IPS DF 19.7 (cell line): ENCODE measurements at regions not wholly inside any gene's neighbourhood (a gene's known extent, or its start where the extent isn't known, plus 50 kb on each side); places are given as distances from the start of the nearest gene placed in this dataset.

Source experiments
- DNase-seq: peaks from one replicate; pipeline ENCODE4 v3.0.0-alpha.2; 2013; ENCODE audit warnings: low read depth, low spot score

DNA sequence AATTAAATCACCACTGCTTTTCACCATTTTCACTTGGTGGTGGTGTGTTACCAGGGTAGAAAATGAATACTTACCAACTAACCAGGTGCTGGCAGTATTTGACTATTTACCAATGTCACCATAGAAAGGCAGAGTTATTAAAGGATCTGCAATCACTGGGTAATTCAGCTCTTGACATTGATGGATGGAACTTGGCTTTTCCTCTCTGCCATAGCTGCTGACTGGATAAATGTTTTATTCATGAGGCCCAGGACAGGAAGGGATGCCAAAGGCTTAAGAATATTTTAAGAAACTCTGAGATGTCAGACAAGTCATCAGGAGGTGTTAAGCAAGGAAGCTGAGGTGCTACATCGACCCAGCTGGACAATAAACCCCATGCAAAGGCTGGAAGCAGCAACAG is 495.5 kb upstream of the CFAP20DC start:
- DNase-seq = no peak

DNA sequence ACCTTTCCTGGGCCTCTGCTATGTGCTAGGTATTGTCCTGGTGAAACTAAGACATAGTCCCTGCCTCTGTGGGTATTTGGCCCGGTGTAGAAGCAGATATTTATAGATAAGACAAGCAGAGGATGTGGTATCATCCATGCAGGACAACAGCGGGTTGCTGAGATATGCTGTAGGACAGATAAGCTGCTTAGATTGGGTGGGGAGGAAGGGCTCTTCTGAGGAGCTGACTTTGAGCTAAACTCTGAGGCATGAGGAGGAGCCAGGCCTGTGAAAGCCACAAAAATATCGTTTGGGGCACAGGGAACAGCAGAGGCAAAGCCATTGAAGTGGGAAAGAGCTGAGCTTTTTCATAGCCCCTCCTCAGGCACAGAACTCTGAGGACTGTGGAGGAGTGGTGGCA is 492.5 kb upstream of the CFAP20DC start:
- no peak for DNase-seq

DNA sequence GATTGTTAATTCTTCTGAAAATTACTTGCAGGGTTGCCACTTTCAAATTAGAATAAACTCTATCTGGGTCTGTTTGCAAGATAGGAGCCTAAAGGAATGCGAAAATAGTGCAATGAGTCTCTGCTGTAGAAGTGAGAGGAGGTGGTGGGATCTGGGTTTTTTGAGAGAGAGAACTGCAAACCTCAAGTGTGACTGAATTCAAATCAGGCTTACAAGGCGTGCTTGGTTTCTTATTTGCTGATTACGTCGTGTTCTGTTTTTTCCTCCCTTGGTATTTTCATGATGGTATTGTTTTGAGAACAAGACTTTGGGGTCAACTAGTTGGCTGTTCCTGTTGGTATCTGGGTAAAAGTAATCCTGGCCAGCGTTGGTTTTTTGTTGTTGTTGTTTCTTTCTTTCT is 490.9 kb upstream of the CFAP20DC start:
- no peak for DNase-seq

DNA sequence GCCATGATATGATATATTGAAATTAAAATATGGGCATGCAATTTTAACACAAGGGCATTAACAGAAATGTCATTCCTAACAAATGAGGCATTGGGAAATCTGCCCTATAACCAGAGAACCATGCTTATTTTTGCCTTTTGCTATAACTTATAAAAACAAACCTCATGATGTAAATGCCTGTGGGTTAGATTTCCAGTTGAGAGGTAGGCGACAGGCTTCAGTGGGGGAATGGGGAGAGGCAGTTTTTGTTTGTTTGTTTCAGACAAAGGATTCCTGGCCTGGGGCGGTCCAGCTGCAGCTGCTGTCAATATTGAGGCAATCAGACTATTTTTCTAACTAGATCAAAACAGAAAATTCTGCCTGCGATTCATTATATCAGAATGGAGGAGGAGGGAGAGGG is 490.4 kb upstream of the CFAP20DC start:
- DNase-seq = no peak

DNA sequence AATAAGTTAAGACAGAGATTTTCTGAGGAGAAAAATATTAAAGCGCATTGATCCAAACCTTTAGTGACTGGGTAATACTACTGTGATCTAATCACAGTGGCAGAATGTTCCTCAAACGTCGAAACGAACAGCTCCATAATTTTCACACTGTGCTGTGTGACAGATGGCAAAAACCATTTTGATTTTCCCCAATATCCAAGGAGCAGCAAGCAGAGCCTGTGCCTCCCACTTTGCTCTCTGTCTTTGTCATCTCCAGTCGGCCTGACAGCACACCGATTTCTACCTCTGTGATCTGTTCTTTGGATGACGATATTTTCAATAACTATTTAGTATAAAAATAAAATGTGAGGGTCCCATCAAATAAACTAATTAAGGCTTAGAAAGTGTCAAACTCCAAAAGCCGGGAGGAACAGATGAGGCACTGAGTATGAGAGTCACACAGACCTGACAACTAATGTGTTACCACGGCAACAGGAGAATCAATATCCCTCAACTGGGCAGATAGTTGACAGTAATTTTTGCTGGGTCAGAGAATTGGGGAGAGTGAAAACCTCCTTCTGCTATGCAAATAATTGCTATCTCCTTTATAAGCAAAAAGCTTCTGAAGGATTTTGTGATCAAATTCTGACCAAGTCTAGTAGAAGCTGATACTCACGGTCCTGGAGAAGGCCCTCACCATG is 489.1 kb upstream of the CFAP20DC start:
- DNase-seq = no peak

DNA sequence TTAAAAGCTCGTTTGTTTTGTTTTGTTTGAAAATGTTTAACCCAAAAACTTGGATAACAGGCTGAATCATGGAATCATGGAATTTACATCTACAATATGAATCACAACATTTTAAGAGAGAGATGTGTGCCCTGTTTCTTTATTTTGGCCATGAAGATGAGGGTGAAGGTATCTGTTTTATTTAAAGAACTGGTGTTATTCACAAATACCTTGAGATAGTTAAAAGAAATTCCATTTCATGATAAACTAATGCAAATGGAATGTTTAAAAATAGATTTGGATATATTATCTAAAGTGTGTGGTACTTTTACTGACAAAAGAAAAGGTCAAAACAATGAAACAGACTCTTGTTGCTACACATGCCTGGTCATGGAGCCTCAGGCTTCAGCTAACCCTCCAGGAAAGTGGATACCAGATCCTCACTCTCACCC is 486.0 kb upstream of the CFAP20DC start:
- DNase-seq = no peak

DNA sequence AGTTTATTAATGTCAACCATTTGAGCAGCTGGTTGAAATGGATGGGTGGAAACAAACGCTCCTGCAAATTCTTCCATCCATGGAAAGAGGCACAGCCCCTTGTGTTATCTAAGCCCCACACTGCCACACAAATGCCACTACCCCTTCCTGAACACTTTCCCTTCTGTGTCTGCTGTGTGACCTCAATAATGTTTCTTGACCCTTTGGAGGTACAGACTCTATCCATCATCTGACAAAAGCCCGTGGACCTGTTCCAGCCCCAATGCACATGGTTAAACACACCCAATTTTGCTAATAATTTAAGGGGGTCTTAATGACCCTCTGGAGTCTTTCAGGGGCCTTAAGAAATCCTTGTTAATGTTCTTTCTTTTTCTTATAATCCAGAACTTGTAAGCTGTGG is 482.2 kb upstream of the CFAP20DC start:
- DNase-seq = no peak

DNA sequence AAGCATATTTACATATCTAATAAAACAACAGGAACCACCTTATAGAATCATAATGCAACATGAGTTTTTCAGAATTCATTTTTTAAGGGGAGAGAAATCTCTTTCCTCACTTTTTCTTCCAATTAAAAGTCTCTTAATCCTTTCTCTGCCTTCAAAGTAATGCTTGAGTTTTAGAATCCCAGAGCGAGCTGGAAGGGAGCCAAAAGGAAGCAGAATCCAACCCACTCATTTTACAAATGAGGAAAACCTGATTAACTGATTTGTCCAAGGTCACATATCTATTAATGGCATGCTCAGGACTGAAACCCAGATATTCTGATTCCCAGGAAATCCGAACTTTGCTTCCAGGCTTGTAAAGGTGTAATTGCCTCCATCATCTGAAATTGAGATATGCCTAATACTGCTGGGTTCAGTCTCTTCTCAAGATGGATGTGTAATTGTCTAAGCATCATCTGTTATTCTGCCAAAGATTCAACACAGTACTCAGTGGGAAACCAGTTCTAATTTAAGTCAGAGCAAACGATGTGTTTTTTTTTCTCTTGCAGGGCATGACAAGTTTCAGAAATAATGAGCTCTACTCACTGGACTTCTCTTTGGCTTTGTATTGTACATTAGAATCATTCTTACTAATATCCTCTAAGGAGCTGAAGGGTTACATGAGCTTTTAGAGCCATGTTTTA is 481.4 kb upstream of the CFAP20DC start:
- DNase-seq = no peak

DNA sequence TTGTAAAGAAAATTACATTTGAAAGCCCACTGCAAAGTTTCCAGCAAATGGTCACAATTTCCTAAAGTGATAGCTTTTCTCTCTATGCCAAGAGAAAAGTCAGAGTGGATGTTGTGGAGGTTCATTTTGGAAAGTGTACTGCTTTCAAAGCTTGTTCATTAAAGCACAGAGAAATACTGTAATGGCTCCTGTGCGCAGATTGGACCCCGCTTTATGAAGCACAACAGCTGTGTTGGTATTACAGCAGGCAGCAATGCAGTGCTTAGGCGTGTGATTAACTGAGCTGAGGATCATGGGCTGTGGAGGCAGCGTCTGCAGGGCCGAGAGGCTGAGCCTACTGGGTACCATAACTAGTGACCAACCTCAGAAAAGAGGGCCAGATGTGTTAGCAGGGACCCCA is 478.4 kb upstream of the CFAP20DC start:
- no peak for DNase-seq

DNA sequence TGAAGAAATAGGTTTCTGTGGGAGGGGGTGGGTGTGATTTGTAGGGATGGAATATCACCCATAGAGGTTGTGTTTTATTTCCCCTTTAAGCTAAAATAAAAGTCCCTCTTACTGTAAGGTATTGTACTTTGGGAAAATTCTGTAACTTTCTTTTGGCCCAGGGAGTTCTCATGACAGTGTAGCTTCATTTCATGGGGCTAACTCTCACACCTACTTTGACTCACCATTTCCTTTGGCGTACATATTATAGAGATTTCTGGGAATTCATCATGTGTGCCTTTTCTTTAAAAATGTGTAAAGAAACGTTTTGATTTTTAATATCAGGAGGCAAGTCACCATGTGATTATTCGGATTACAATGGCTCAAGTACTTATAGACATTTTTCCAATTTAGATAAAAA is 477.7 kb upstream of the CFAP20DC start:
- no peak for DNase-seq

DNA sequence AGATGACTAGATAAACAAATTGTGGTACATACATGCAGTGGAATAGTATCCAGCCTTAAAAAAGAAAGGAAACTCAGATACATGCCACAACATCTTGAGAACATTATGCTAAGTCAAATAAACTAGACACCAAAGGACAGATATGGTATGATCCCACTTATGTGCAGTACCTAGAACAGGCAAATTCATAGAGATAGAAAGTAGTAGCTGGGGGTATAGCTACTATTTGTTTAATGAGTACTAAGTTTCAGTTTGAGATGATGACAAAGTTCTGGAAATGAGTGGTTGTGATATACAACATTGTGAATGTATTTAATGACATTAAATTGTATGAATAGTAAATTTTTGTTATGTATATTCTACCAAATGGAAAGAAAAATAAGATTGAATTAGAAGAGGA is 477.2 kb upstream of the CFAP20DC start:
- DNase-seq = no peak

DNA sequence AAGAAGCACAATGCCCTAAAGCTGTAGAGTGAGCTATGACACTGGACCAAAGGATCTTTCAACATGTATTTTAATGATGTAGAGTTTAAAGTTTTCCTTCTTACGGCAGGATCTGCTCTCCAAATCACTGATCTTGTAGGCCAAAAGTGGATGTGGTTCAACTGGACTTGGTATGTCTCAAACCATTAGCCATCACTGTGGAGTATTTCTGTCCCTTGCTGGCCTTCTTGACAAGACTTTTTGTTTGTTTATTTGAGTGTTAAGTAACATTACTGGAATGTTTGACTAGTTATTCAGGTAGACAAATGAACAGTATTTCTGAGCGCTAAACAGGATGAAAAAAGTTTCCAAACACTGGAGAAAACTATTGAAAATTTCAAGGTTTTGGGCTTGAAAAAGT is 472.7 kb upstream of the CFAP20DC start:
- no peak for DNase-seq

DNA sequence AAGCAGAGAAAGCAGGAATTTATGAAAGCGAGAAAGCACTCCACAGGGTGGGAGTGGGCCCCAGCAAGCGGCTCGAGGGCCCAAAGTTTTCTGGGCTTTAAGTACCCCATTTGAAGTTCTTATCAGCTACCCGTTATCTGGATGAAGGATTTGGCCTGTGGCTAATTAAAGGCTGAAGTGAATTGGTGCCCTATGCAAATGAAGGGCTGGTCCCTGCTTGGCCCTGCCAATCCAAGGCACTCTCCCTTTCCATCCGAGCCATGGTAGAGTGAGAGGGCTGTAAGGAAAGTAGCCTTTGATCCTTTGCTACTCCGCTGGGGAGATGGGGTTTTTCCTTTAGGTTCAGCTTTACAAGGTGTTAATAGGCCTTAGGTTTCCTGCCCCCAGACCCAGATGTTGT is 469.3 kb upstream of the CFAP20DC start:
- no peak for DNase-seq

DNA sequence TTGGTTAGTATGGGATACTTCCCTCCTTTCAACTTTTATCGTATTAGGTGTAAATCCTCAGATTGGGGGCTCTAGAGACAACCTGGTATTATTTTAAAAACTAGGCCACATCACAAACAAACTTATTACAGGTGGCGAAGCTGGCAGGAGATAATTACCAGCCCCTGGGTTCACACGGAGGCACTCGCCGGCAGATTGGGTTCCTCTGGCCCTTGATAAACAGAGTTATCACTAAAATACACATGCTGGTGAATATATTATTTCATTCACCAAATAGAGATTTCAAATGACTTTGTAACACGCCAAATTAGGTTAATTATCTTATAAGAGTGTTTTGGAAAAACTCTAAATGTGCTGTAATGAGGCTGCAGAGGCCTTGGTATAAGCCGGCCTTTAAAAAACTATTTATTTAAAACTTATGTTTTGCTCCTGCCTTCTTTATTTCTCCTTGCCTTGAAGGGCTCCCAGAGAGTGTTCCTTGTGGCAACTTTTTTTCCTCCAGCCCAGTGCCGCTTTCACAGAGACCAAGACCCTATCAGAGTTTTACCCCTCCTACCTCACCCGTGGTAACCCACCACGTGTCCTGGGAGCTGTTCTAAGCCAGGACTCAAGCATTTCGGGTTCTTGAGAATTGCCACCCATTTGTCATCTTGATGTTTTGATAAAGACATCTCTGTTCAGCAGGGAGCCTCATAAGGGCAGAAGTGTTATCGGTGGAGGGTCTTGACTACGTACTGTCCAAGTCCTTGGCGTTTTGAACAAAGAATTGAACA is 468.6 kb upstream of the CFAP20DC start:
- DNase-seq = no peak

DNA sequence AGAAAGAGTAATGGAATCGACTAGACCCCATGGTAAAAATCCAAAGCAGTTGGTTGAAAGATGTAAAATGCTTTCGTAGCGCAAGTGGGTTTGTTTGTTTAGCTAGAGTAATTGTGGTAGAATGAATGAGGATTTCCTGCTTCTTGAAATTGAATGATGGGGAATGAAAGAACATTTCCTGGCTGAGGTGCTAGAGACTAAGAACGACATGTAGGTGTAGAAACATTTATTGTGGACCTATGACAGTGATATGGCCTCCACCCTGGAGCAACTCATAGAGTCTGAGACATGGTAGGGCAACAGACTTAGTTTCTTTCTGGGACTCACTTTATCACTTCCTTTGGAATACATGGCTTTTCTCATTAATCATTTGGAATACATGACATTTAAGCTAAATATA is 467.6 kb upstream of the CFAP20DC start:
- no peak for DNase-seq

DNA sequence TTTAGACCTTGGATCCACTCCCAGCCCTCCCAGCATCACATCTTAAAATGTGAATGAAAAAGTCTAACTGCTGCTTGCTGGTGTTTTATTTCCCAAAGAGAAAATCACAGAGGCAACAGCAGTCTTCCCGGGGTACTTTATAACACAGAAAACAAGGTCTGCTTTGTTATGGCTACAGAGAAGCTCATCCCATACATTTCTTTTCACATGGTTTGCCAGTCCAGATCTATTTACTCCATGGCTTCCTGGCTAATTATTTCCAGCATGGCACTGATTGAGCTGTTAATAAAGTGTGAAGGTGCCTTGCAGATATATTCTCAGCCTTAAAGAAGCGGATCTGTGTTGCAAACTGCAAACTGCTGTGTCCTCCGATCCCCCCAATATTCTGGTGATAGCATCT is 466.1 kb upstream of the CFAP20DC start:
- no peak for DNase-seq

DNA sequence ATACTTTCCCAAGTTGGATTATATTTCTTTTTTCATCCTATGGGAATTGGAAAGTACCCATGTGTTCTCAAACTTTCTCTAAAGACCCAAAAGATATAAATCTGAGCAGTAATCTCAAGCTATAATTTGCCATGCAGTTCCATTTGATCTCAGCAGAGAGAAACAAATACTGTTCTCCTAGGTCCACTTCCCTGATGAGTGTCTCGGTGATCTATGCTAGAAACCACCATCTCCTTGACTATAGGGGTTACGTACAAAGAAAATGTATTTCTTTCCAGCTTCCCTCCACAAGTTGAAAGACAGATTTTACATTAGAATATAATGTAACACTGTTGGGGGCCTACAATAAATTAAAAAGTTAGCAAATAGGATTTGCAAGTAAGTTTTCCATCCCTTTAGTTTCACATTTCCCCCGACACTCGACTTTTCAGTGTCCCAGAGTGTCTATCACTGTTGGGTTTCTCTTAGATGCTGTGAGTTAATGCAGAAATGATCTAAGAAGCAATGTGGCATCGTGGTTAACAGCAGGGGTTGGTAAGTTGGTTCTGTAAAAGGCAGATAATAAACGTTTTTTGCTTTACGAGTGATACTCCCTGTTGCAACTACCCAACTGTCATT is 465.1 kb upstream of the CFAP20DC start:
- DNase-seq = no peak

DNA sequence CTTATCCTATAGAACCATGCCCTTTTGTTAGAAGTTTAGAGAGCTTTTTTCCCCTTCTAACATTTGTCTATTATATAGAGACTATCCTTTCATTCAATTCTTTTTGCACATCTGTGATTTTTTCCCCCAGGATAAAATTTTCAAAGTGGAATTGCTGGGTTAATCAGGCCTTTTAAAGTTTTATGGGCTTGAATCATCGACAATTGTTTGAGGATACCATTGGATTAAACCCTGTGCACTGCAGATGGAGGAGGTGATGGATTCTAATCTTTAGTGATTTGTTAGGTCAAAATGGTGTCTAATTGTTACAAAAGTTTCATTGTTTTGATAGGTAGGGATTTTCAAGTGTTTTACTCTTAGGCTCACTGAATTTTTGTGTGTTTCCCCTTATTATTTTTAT is 463.7 kb upstream of the CFAP20DC start:
- DNase-seq = no peak

DNA sequence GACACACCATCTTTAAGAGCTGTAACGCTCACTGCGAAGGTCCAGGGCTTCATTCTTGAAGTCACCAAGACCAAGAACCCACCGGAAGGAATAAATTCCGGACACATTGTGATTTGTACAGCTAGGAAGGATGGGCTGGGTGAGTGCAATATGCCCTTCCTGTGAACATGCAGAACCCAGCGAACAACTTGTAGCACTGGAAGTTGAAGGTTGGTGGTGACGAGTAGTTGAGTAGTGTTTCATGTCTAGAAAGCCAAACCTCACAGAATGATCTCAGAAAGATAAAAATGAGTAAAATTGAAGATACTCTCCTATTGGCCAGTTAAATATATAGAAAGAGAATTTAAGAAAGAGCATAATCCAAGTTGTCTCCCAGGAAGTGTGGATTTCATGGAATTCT is 462.2 kb upstream of the CFAP20DC start:
- DNase-seq = no peak

DNA sequence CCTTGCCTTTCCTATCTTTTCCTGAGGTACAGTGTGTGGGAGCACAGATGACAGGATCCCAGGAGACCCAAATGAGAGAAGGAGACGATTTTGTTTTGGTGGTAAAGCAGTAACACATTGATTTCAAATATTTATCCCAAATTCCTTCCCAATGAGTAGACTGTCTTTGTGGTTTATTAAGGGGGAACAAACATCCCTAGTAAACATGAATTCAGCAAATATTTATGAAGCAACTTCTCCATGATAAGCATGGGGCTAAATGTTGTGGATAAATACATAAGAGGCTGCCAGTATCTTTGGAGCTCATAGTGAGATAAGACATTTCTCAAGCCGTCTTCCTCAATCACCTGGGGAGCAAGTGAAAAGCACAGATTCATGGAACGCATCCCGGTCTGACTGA is 460.8 kb upstream of the CFAP20DC start:
- no peak for DNase-seq

DNA sequence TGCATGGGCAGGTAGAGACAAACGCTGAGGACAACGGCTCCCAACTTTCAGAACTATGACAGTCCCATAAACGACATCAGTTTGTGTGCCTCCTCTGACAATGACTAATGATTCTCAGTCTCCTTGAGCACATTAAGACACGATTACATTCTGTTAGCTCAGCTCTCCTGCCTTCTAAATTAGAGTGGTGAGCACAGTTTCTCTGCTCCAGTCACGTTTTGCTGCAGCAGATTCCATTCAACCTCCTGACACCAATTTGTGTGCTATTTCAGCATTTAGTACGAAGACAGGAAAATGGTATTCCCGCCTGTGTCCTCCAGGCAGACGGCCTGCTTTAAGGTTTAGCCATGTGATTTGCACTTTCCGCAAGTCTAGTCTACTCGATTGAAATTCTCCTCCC is 458.4 kb upstream of the CFAP20DC start:
- no peak for DNase-seq

DNA sequence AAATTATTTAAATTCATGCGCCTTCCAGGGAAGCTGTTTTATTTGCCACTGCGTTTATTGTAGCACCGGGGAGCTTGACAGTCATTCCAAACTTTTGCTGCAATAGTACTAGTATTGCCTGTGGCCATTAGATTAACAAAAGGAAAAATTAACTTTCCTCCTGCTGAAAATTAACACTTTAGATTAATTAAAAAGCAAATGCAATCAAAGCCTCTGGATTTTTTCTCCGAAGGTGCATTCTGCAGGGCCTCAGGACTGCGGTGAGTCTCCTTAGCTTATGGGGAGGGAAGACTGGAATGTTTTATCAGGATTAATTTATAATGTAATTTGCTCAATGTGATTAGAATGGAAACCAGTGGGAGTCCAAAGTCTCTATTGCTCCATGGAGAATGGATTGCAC is 456.4 kb upstream of the CFAP20DC start:
- DNase-seq = no peak

DNA sequence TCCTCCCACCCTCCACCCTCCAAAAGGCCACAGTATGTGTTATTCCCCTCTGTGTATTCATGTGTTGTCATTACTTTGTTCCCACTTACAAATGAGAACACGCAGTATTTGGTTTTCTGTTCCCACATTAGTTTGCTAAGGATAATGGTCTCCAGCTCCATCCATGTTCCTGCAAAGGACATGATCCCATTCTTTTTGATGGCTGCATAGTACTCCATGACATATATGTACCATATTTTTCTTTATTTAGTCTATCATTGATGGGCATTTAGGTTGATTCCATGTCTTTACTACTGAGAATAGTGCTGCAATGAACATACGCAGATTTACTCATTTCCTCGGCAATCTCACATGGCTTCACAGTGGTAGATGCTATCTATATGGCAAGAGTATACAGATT is 453.6 kb upstream of the CFAP20DC start:
- no peak for DNase-seq
